ENCODE measurements at regions not wholly inside any gene's neighbourhood (a gene's known extent, or its start where the extent isn't known, plus 50 kb on each side); places are given as distances from the start of the nearest gene placed in this dataset.

GRCh38 chr5:125306741-125307140, 560.3 kb upstream of the ZNF608 start:
- CTCF ChIA-PET, result no interaction called here
- H3K9me3 Mint-ChIP-seq (ENCODE audit: low read depth, unreplicated experiment), result no peaks in the 10 kb centered on the region
- no peak for DNase-seq
- intact Hi-C loops (cut with micrococcal nuclease; ENCODE audit: unreplicated experiment), result no loop called here
- no peaks in the 10 kb centered on the region for H3K27me3 Mint-ChIP-seq (ENCODE audit: unreplicated experiment)
- no peak overlapping the region for H3K4me3 Mint-ChIP-seq (ENCODE audit: low read depth, unreplicated experiment)
- H3K36me3 Mint-ChIP-seq (ENCODE audit: insufficient read depth, unreplicated experiment), result no peaks in the 10 kb centered on the region
- no peak for TF ChIP-seq CTCF (IDR thresholded peaks at IDR 0.05; ENCODE audit: unreplicated experiment)
- H3K4me1 Mint-ChIP-seq (ENCODE audit: low read depth, unreplicated experiment), result peaks cover 12% of the 10 kb centered on the region
- no peak overlapping the region for H3K27ac Mint-ChIP-seq (ENCODE audit: unreplicated experiment)
- no TSS peak for BruUV-seq (replicated peaks)

- Mint-ChIP-seq H3K4me1 (ENCODE audit: low read depth, unreplicated experiment) (peaks cover 12% of the 10 kb centered on the region), H3K27ac (ENCODE audit: unreplicated experiment) (no peak overlapping the region), H3K4me3 (ENCODE audit: low read depth, unreplicated experiment) (no peak overlapping the region), H3K36me3 (ENCODE audit: insufficient read depth, unreplicated experiment) (no peaks in the 10 kb centered on the region), H3K27me3 (ENCODE audit: unreplicated experiment) (no peaks in the 10 kb centered on the region), H3K9me3 (ENCODE audit: low read depth, unreplicated experiment) (no peaks in the 10 kb centered on the region)
- CTCF ChIA-PET, result interaction anchor here (0.7 kb wide), 1 partner anchor 30 kb away, joined by 3 read pairs; no protein-coding TSS in a partner anchor
- intact Hi-C loops (cut with micrococcal nuclease; ENCODE audit: unreplicated experiment), result no loop called here
- no peak for TF ChIP-seq CTCF (IDR thresholded peaks at IDR 0.05; ENCODE audit: unreplicated experiment)
- no TSS peak for BruUV-seq (replicated peaks)
- no peak for DNase-seq
Observed at GRCh38 chr5:125310749-125311148, 564.3 kb upstream of the ZNF608 start.

GRCh38 chr5:125311743-125312142, 565.3 kb upstream of the ZNF608 start:
- no peak for TF ChIP-seq CTCF (IDR thresholded peaks at IDR 0.05; ENCODE audit: unreplicated experiment)
- no peaks in the 10 kb centered on the region for H3K36me3 Mint-ChIP-seq (ENCODE audit: insufficient read depth, unreplicated experiment)
- CTCF ChIA-PET, result interaction anchor here (0.6 kb wide), 1 partner anchor 130 kb away, joined by 5 read pairs; no protein-coding TSS in a partner anchor
- no peaks in the 10 kb centered on the region for H3K27me3 Mint-ChIP-seq (ENCODE audit: unreplicated experiment)
- no peak overlapping the region for H3K27ac Mint-ChIP-seq (ENCODE audit: unreplicated experiment)
- no peak overlapping the region for H3K4me3 Mint-ChIP-seq (ENCODE audit: low read depth, unreplicated experiment)
- peaks cover 12% of the 10 kb centered on the region for H3K4me1 Mint-ChIP-seq (ENCODE audit: low read depth, unreplicated experiment)
- intact Hi-C loops (cut with micrococcal nuclease; ENCODE audit: unreplicated experiment), result no loop called here
- no peak for DNase-seq
- no TSS peak for BruUV-seq (replicated peaks)
- no peaks in the 10 kb centered on the region for H3K9me3 Mint-ChIP-seq (ENCODE audit: low read depth, unreplicated experiment)

- no peaks in the 10 kb centered on the region for H3K27me3 Mint-ChIP-seq (ENCODE audit: unreplicated experiment)
- no TSS peak for BruUV-seq (replicated peaks)
- no peak overlapping the region for H3K4me3 Mint-ChIP-seq (ENCODE audit: low read depth, unreplicated experiment)
- no peak for TF ChIP-seq CTCF (IDR thresholded peaks at IDR 0.05; ENCODE audit: unreplicated experiment)
- DNase-seq, result no peak
- CTCF ChIA-PET, result interaction anchor here (1.1 kb wide), 1 partner anchor 9 kb away, joined by 3 read pairs; no protein-coding TSS in a partner anchor
- intact Hi-C loops (cut with micrococcal nuclease; ENCODE audit: unreplicated experiment), result no loop called here
- no peak overlapping the region for H3K27ac Mint-ChIP-seq (ENCODE audit: unreplicated experiment)
- H3K9me3 Mint-ChIP-seq (ENCODE audit: low read depth, unreplicated experiment), result no peaks in the 10 kb centered on the region
- H3K36me3 Mint-ChIP-seq (ENCODE audit: insufficient read depth, unreplicated experiment), result no peaks in the 10 kb centered on the region
- peaks cover 12% of the 10 kb centered on the region for H3K4me1 Mint-ChIP-seq (ENCODE audit: low read depth, unreplicated experiment)
Observed at GRCh38 chr5:125313555-125313954, 567.1 kb upstream of the ZNF608 start.
